DMS153 (cell line): ENCODE measurements at regions not wholly inside any gene's neighbourhood (a gene's known extent, or its start where the extent isn't known, plus 50 kb on each side); places are given as distances from the start of the nearest gene placed in this dataset.
"Not testable (repeated sequence)": the region's sequence is repeated elsewhere in the genome, so short reads cannot be mapped to it uniquely, and the experiment has no call there.

Source experiments
- DNase-seq: peaks from one replicate; lab custom pipeline; 2025; lab: John Stamatoyannopoulos, UW

GRCh38 chr15:37416103-37416502 is 315.8 kb upstream of the MEIS2 start:
- DNase-seq, result no peak

GRCh38 chr15:37425541-37425940 is 325.2 kb upstream of the MEIS2 start:
- no peak for DNase-seq

GRCh38 chr15:37427393-37427792 is 327.0 kb upstream of the MEIS2 start:
- DNase-seq, result not testable (repeated sequence)

- no peak for DNase-seq
Observed at GRCh38 chr15:37446921-37447320, 346.6 kb upstream of the MEIS2 start.

- no peak for DNase-seq
Observed at GRCh38 chr15:37452498-37452897, 352.1 kb upstream of the MEIS2 start.

GRCh38 chr15:37480482-37480881 is 380.1 kb upstream of the MEIS2 start:
- DNase-seq, result no peak

GRCh38 chr15:37481126-37481525 is 380.8 kb upstream of the MEIS2 start:
- no peak for DNase-seq

GRCh38 chr15:37483779-37484178 is 383.4 kb upstream of the MEIS2 start:
- DNase-seq, result no peak

- DNase-seq, result no peak
Observed at GRCh38 chr15:37485056-37485455, 384.7 kb upstream of the MEIS2 start.

- DNase-seq, result no peak
Observed at GRCh38 chr15:37490707-37491106, 390.4 kb upstream of the MEIS2 start.

GRCh38 chr15:37516621-37517020 is 416.3 kb upstream of the MEIS2 start:
- DNase-seq, result no peak

GRCh38 chr15:37517191-37517895 is 417.0 kb upstream of the MEIS2 start:
- DNase-seq, result no peak

- DNase-seq, result no peak
Observed at GRCh38 chr15:37518436-37518835, 416.0 kb upstream of the TMCO5A start.

- DNase-seq, result no peak
Observed at GRCh38 chr15:37520026-37520425, 414.4 kb upstream of the TMCO5A start.

GRCh38 chr15:37520882-37521281 is 413.6 kb upstream of the TMCO5A start:
- DNase-seq, result no peak

GRCh38 chr15:37524601-37525000 is 409.8 kb upstream of the TMCO5A start:
- DNase-seq, result no peak

- DNase-seq, result no peak
Observed at GRCh38 chr15:37528432-37528831, 406.0 kb upstream of the TMCO5A start.

- no peak for DNase-seq
Observed at GRCh38 chr15:37536967-37537605, 397.4 kb upstream of the TMCO5A start.

GRCh38 chr15:37537802-37538201 is 396.6 kb upstream of the TMCO5A start:
- no peak for DNase-seq

GRCh38 chr15:37548116-37548515 is 386.3 kb upstream of the TMCO5A start:
- no peak for DNase-seq

GRCh38 chr15:37550360-37551024 is 383.9 kb upstream of the TMCO5A start:
- DNase-seq, result no peak

GRCh38 chr15:37572401-37572800 is 362.0 kb upstream of the TMCO5A start:
- no peak for DNase-seq

- DNase-seq, result no peak
Observed at GRCh38 chr15:37574985-37575384, 359.5 kb upstream of the TMCO5A start.
